ENCODE measurements at regions not wholly inside any gene's neighbourhood (a gene's known extent, or its start where the extent isn't known, plus 50 kb on each side); places are given as distances from the start of the nearest gene placed in this dataset.
"Not testable (repeated sequence)": the region's sequence is repeated elsewhere in the genome, so short reads cannot be mapped to it uniquely, and the experiment has no call there.

GRCh38 chr10:63675171-63675570 lies 154.0 kb downstream of the REEP3 start:
- no peak for DNase-seq

- DNase-seq = no peak
Observed at GRCh38 chr10:63677001-63677400, 155.8 kb downstream of the REEP3 start.

- not testable (repeated sequence) for DNase-seq
Observed at GRCh38 chr10:63680545-63680944, 159.3 kb downstream of the REEP3 start.

GRCh38 chr10:63681993-63682697 lies 160.9 kb downstream of the REEP3 start:
- no peak for DNase-seq

GRCh38 chr10:63682698-63683052 lies 161.5 kb downstream of the REEP3 start:
- DNase-seq = not testable (repeated sequence)

GRCh38 chr10:63683223-63683622 lies 162.0 kb downstream of the REEP3 start:
- no peak for DNase-seq

GRCh38 chr10:63683686-63684085 lies 162.5 kb downstream of the REEP3 start:
- DNase-seq = no peak

- no peak for DNase-seq
Observed at GRCh38 chr10:63684257-63684936, 163.2 kb downstream of the REEP3 start.

GRCh38 chr10:63689768-63690167 lies 168.6 kb downstream of the REEP3 start:
- no peak for DNase-seq

- no peak for DNase-seq
Observed at GRCh38 chr10:63692220-63692896, 171.2 kb downstream of the REEP3 start.

GRCh38 chr10:63693021-63693420 lies 171.8 kb downstream of the REEP3 start:
- DNase-seq = not testable (repeated sequence)

GRCh38 chr10:63696205-63696604 lies 175.0 kb downstream of the REEP3 start:
- DNase-seq = no peak

GRCh38 chr10:63697956-63698786 lies 177.0 kb downstream of the REEP3 start:
- DNase-seq = no peak

- DNase-seq = no peak
Observed at GRCh38 chr10:63698787-63699150, 177.6 kb downstream of the REEP3 start.

- no peak for DNase-seq
Observed at GRCh38 chr10:63699785-63700613, 178.8 kb downstream of the REEP3 start.

GRCh38 chr10:63700631-63701156 lies 179.5 kb downstream of the REEP3 start:
- DNase-seq = no peak

- no peak for DNase-seq
Observed at GRCh38 chr10:63702092-63702491, 180.9 kb downstream of the REEP3 start.

GRCh38 chr10:63703113-63703670 lies 182.0 kb downstream of the REEP3 start:
- DNase-seq = peak; percentile 17

- no peak for DNase-seq
Observed at GRCh38 chr10:63703740-63704345, 182.6 kb downstream of the REEP3 start.

GRCh38 chr10:63707254-63707910 lies 186.2 kb downstream of the REEP3 start:
- peak; percentile 59 for DNase-seq

- DNase-seq = no peak
Observed at GRCh38 chr10:63708421-63708820, 187.2 kb downstream of the REEP3 start.

Measured in CD4-positive, alpha-beta T cell treated with Interleukin-4 for 4 hours (primary cell).